ENCODE measurements at regions not wholly inside any gene's neighbourhood (a gene's known extent, or its start where the extent isn't known, plus 50 kb on each side); places are given as distances from the start of the nearest gene placed in this dataset.

- TF ChIP-seq POLR2AphosphoS5 (IDR thresholded peaks at IDR 0.05) (no peak), CTCF (IDR thresholded peaks at IDR 0.05 in 8 of 11, conservative IDR thresholded peaks at IDR 0.05 in 3 of 11) (no peak), POLR2A (IDR thresholded peaks at IDR 0.05) (no peak)
These were observed 588.7 kb downstream of the TUSC7 start for GRCh38 chr3:117298273-117298672.

Measured in spleen (tissue), 7 donors.